Mesendoderm (in vitro differentiated cells): ENCODE measurements at regions not wholly inside any gene's neighbourhood (a gene's known extent, or its start where the extent isn't known, plus 50 kb on each side); places are given as distances from the start of the nearest gene placed in this dataset.

ENCODE experiments used
- DNase-seq: peaks from one replicate; pipeline ENCODE4 v3.0.0; 2013
- H2AK5ac ChIP-seq: 2 replicates; pipeline ENCODE4 v1.6.1; 2013; ENCODE audit warnings: low read length, inconsistent platforms
- H2BK120ac ChIP-seq: 2 replicates; pipeline ENCODE4 v1.6.1; 2013; ENCODE audit warnings: low read depth, mild to moderate bottlenecking, low read length, moderate library complexity, mixed read lengths
- H2BK15ac ChIP-seq: replicated peaks from 2 replicates; pipeline ENCODE4 v1.6.1; 2013; ENCODE audit warnings: low read depth, mild to moderate bottlenecking, moderate library complexity
- H2BK5ac ChIP-seq: 2 replicates; pipeline ENCODE4 v1.6.1; 2013; ENCODE audit warnings: low read length, inconsistent platforms
- H3K18ac ChIP-seq: 2 replicates; pipeline ENCODE4 v1.6.1; 2013; ENCODE audit warnings: mild to moderate bottlenecking, low read length, mixed read lengths
- H3K23ac ChIP-seq: one replicate; pipeline ENCODE4 v1.6.1; 2013; ENCODE audit warnings: low read length
- H3K27ac ChIP-seq: 2 replicates; pipeline ENCODE4 v1.5.1; 2013; ENCODE audit warnings: low read depth, mild to moderate bottlenecking, inconsistent platforms, low read length, moderate library complexity
- H3K27me3 ChIP-seq: 2 replicates; pipeline ENCODE4 v1.6.1; 2013; ENCODE audit warnings: low read length, control low read depth, mild to moderate bottlenecking, inconsistent platforms; ENCODE audit not compliant: insufficient read depth, poor library complexity
- H3K36me3 ChIP-seq: 2 replicates; pipeline ENCODE4 v1.6.1; 2013; ENCODE audit warnings: low read length, inconsistent platforms; ENCODE audit not compliant: control insufficient read depth, insufficient read depth
- H3K4ac ChIP-seq: one replicate; pipeline ENCODE4 v1.6.1; 2013; ENCODE audit warnings: low read depth, mild to moderate bottlenecking, low read length, moderate library complexity
- H3K4me1 ChIP-seq: 2 replicates; pipeline ENCODE4 v1.6.1; 2013; ENCODE audit warnings: low read depth, low read length, inconsistent platforms; ENCODE audit not compliant: control insufficient read depth
- H3K4me2 ChIP-seq: 2 replicates; pipeline ENCODE4 v1.6.1; 2013; ENCODE audit warnings: low read length
- H3K4me3 ChIP-seq: 2 replicates; pipeline ENCODE4 v1.5.1; 2013; ENCODE audit warnings: mild to moderate bottlenecking, low read length
- H3K56ac ChIP-seq: one replicate; pipeline ENCODE4 v1.6.1; 2013; ENCODE audit warnings: low read length
- H3K79me1 ChIP-seq: 2 replicates; pipeline ENCODE4 v1.6.1; 2013; ENCODE audit warnings: low read length, inconsistent platforms
- H3K79me2 ChIP-seq: 2 replicates; pipeline ENCODE4 v1.6.1; 2013; ENCODE audit warnings: mild to moderate bottlenecking, low read length; ENCODE audit not compliant: control insufficient read depth, insufficient read depth
- H3K9ac ChIP-seq: 2 replicates; pipeline ENCODE4 v1.6.1; 2013; ENCODE audit warnings: low read length, inconsistent platforms
- H4K5ac ChIP-seq: one replicate; pipeline ENCODE4 v1.6.1; 2013; ENCODE audit warnings: low read length
- H4K8ac ChIP-seq: one replicate; pipeline ENCODE4 v1.6.1; 2013; ENCODE audit warnings: low read depth, mild to moderate bottlenecking, control low read depth, low read length, moderate library complexity
- WGBS: extraction: QIAGEN DNeasy Blood & Tissue Kit; methylation state at CpG from one replicate; pipeline ENCODE4 v1.1.7; 2013; ENCODE audit warnings: low lambda C conversion rate, missing lambda C conversion rate; ENCODE audit not compliant: insufficient coverage; ENCODE audit errors: extremely low coverage; 5-methylcytosine and 5-hydroxymethylcytosine counted together

- no peak overlapping the region for H2BK120ac ChIP-seq
- H4K8ac ChIP-seq, result no peak overlapping the region
- H3K56ac ChIP-seq, result no peak overlapping the region
- H3K4me2 ChIP-seq, result no peak overlapping the region
- no CpG with 5 or more reads among the region's 15 CpGs for WGBS
- H3K27me3 ChIP-seq, result no peaks in the 10 kb centered on the region
- H3K79me2 ChIP-seq, result no peaks in the 10 kb centered on the region
- no peaks in the 10 kb centered on the region for H3K36me3 ChIP-seq
- no peak overlapping the region for H3K9ac ChIP-seq
- DNase-seq, result peak; percentile 13
- H3K4me1 ChIP-seq, result no peaks in the 10 kb centered on the region
- H3K4ac ChIP-seq, result no peak overlapping the region
- H3K79me1 ChIP-seq, result no peaks in the 10 kb centered on the region
- H3K4me3 ChIP-seq, result no peak overlapping the region
- H3K23ac ChIP-seq, result no peak overlapping the region
- no peak overlapping the region for H2BK15ac ChIP-seq
- no peak overlapping the region for H2AK5ac ChIP-seq
- no peak overlapping the region for H2BK5ac ChIP-seq
- H3K27ac ChIP-seq, result no peak overlapping the region
- H4K5ac ChIP-seq, result no peak overlapping the region
- H3K18ac ChIP-seq, result no peak overlapping the region
Observed at GRCh38 chr5:1736889-1737711, 62.5 kb downstream of the MRPL36 start.

DNA sequence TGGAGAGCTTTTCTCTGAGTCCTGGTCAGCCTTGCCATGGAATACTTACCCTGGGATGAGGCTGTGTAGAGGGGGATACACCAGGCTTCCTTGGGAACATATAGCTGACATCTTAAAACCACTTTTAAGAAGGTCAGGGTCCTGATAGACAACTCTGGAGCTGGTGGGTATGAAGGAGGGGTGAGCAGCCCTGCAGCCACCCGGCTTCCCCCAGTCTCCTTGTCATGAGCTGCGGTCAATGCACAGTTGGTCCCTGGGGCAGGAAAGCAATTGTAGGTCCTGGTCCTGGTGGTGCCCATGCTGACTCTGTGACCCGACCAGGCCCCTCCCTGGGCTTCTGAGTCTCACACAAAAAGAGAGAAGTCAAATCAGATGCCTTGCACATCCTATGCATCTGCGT is 63.6 kb downstream of the MRPL36 start:
- Histone ChIP-seq H3K79me1 (no peaks in the 10 kb centered on the region), H2BK120ac (no peak overlapping the region), H3K4me3 (no peak overlapping the region), H3K18ac (no peak overlapping the region), H3K4me2 (no peak overlapping the region), H2BK5ac (no peak overlapping the region), H3K27ac (no peak overlapping the region), H3K56ac (no peak overlapping the region), H2BK15ac (no peak overlapping the region), H3K27me3 (no peaks in the 10 kb centered on the region), H3K79me2 (no peaks in the 10 kb centered on the region), H3K4ac (no peak overlapping the region), H2AK5ac (no peak overlapping the region), H3K4me1 (no peaks in the 10 kb centered on the region), H4K5ac (no peak overlapping the region), H3K9ac (no peak overlapping the region), H3K36me3 (no peaks in the 10 kb centered on the region), H4K8ac (no peak overlapping the region), H3K23ac (no peak overlapping the region)
- DNase-seq, result no peak
- WGBS, result no CpG with 5 or more reads among the region's 4 CpGs

GRCh38 chr5:1735320-1735970 is 64.2 kb downstream of the MRPL36 start:
- H4K8ac ChIP-seq, result no peak overlapping the region
- WGBS, result no CpG with 5 or more reads among the region's 9 CpGs
- H3K56ac ChIP-seq, result no peak overlapping the region
- no peak overlapping the region for H3K23ac ChIP-seq
- H3K79me1 ChIP-seq, result no peaks in the 10 kb centered on the region
- H3K9ac ChIP-seq, result no peak overlapping the region
- no peaks in the 10 kb centered on the region for H3K27me3 ChIP-seq
- no peaks in the 10 kb centered on the region for H3K36me3 ChIP-seq
- H3K4me1 ChIP-seq, result no peaks in the 10 kb centered on the region
- H2BK5ac ChIP-seq, result no peak overlapping the region
- H2BK15ac ChIP-seq, result no peak overlapping the region
- H4K5ac ChIP-seq, result no peak overlapping the region
- no peak overlapping the region for H3K4me2 ChIP-seq
- H3K18ac ChIP-seq, result no peak overlapping the region
- H2AK5ac ChIP-seq, result no peak overlapping the region
- H3K27ac ChIP-seq, result no peak overlapping the region
- no peaks in the 10 kb centered on the region for H3K79me2 ChIP-seq
- H3K4ac ChIP-seq, result no peak overlapping the region
- DNase-seq, result no peak
- no peak overlapping the region for H3K4me3 ChIP-seq
- H2BK120ac ChIP-seq, result no peak overlapping the region

DNA sequence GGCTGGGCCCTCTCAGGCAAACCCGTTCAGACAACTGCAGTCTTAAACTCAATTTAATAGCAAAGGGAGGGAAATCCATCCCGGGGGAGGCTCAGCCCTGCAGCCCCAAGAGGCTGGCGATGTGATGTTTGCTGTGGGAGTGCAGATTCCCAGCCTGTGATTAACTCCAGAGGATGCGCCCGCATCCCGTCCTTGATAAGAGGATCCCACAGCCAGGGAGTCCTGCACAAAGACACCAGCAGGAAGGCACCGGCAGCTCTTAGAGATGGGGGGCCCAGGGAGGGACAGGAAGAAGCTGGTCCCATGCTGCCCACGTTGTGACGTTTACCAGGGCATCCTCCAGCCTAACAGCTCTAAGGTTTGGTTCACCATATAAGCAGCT is 64.7 kb downstream of the MRPL36 start:
- Histone ChIP-seq H4K5ac (no peak overlapping the region), H3K9ac (no peak overlapping the region), H3K4me2 (no peak overlapping the region), H3K4ac (no peak overlapping the region), H3K4me3 (no peak overlapping the region), H4K8ac (no peak overlapping the region), H3K79me2 (no peaks in the 10 kb centered on the region), H2AK5ac (no peak overlapping the region), H3K4me1 (no peaks in the 10 kb centered on the region), H2BK120ac (no peak overlapping the region), H3K56ac (no peak overlapping the region), H2BK5ac (no peak overlapping the region), H3K27me3 (no peaks in the 10 kb centered on the region), H3K27ac (no peak overlapping the region), H3K36me3 (no peaks in the 10 kb centered on the region), H3K18ac (no peak overlapping the region), H2BK15ac (no peak overlapping the region), H3K23ac (no peak overlapping the region), H3K79me1 (no peaks in the 10 kb centered on the region)
- no CpG with 5 or more reads among the region's 9 CpGs for WGBS
- DNase-seq, result no peak

GRCh38 chr5:1734271-1734907 is 65.2 kb downstream of the MRPL36 start:
- Histone ChIP-seq H3K27me3 (no peaks in the 10 kb centered on the region), H3K9ac (no peak overlapping the region), H3K4me3 (no peak overlapping the region), H3K18ac (no peak overlapping the region), H2BK15ac (no peak overlapping the region), H2BK5ac (no peak overlapping the region), H3K4me2 (no peak overlapping the region), H2AK5ac (no peak overlapping the region), H3K4ac (no peak overlapping the region), H3K4me1 (no peaks in the 10 kb centered on the region), H3K79me1 (no peaks in the 10 kb centered on the region), H3K56ac (no peak overlapping the region), H3K36me3 (no peaks in the 10 kb centered on the region), H3K79me2 (no peaks in the 10 kb centered on the region), H3K23ac (no peak overlapping the region), H2BK120ac (no peak overlapping the region), H3K27ac (no peak overlapping the region), H4K8ac (no peak overlapping the region), H4K5ac (no peak overlapping the region)
- DNase-seq, result no peak
- no CpG with 5 or more reads among the region's 18 CpGs for WGBS
